ENCODE measurements at regions not wholly inside any gene's neighbourhood (a gene's known extent, or its start where the extent isn't known, plus 50 kb on each side); places are given as distances from the start of the nearest gene placed in this dataset.
"Not testable (repeated sequence)": the region's sequence is repeated elsewhere in the genome, so short reads cannot be mapped to it uniquely, and the experiment has no call there.

DNA sequence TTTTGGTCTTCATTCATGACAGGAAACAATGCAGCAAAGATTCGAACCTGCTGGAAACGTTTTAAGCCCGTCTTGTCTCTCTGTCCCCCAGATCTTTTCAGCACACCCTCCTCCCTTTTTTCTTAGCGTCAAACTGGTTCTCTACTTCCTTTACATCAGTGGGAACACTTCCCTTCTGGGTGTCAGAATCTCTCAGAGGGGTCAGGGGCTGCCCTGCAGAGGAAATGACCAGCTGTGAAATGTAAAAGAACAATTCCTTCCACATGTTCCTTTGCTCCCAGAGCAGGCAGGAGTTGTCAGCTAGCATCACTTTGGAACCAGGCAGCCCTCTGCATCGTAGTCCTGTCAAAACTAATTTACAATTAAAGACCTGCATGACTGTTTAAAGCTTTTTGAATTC lies 619.0 kb downstream of the TFAP2A start:
- DNase-seq, result no peak

DNA sequence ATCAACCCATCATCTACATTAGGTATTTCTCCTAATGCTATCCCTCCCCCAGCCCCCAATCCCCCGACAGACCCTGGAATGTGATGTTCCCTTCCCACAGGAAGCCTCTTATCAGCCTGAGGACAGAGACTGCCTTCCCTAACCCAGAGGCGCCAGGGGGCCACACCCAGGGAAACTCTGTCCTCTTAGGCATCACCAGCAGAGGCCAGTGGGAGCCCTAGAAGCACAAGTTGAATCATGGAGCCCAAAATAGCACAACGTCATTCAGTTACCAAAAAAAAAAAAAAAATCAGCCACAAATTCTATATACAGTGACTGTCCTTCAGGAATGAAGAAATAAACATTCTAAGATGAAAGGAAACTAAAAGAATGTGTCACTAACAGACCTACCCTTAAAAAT lies 625.7 kb downstream of the TFAP2A start:
- no peak for DNase-seq

DNA sequence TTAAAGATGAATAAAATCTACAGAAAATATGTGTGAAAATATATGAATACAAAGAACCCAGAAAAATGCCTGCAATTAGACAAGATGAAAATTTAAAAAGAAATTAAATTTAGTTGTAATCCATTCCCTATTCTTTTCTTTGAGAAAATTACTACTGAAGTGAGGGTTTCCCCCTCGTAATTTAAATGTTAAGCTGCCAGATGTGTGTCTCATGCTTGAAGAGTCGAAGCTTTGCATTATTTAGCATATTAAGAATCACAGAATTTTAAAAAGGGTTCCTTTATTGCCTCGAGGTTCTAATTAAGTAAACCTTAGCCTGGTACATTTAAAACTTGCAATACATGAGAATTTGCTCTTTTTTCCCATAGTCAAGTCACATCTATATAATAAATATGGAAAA lies 630.1 kb downstream of the TFAP2A start:
- no peak for DNase-seq

DNA sequence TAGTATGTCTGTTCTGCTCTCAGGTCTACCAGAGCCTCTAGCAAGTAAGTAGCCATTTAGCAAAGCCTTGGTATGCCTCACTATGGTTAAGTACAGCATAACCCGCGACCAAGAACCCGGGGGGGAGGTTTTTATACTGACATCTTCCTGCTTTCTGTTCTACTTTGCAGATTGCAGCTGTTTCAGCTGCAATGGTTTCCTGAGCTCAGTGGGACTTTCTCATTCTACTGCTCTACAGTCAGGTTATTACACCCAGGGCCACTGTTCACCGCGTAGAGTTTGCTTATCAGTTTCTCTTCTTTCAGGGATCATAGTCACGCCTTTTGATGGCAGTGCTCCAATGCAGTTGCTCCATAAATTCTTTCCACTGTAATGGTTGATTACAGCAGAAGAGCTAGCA lies 631.3 kb downstream of the TFAP2A start:
- no peak for DNase-seq

DNA sequence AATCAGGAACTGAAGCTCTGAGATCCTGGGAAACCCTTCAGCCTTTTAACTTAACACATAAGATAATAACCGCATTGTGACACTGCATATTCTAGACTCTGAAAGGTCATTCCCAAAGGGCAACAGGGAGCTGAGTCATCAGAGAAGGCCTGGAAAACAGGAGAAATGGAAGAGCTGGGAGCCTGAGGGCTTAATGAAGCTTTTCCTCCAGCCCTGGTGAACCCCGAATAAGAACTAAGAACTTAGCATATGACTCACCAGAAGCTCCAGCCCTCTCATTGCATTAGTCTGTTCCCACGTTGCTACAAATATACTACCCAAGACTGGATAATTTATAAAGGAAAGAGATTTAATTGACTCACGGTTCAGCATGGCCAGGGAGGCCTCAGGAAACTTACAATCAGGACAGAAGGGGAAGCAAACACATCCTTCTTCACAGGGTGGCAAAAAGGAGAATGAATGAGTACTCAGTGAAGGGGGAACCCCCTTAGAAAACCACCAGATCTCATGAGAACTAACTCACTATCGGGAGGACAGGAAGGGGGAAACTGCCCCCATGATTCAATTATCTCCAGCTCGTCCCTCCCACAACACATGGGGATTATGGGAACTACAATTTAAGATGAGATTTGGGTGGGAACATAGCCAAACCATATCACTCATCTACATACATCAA lies 648.5 kb downstream of the TFAP2A start:
- peak; percentile 46 for DNase-seq

DNA sequence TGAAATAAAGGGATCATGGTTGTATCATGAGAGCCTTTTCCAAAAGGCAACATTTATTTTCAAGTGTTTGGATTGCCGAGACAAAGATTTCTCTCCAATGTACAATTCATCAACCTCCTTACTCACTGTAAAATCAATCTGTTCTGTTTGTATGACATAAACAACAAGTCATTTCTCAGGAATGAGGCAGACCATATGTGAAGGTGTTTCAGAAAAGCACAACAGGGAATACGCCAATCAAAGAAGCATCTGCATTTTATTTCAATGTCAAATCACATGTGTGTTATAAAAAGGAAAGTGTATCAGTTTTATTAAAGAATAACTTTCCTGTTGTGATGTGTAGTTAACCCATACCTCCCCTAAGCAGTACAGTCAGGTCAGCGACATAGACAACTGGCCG lies 653.7 kb downstream of the TFAP2A start:
- no peak for DNase-seq

DNA sequence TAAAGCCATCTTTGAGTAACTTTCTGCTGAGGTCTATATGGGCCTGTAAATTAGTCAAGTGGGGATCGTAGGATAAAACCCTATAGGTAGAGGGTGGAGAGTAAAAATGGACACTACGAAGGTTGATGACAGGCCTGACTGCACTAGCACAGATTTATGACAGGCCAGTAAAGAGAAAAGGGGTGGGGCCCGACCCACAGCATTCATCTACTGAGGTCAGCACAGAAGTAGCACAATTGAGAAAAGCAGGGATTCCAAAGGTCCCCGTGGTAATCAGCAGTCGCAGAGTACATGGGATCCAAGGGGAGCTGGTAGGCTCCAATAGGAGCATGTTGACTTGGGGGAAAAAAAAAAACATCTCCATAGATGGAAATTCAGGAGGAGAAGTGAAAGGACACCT lies 660.4 kb downstream of the TFAP2A start:
- DNase-seq, result no peak

DNA sequence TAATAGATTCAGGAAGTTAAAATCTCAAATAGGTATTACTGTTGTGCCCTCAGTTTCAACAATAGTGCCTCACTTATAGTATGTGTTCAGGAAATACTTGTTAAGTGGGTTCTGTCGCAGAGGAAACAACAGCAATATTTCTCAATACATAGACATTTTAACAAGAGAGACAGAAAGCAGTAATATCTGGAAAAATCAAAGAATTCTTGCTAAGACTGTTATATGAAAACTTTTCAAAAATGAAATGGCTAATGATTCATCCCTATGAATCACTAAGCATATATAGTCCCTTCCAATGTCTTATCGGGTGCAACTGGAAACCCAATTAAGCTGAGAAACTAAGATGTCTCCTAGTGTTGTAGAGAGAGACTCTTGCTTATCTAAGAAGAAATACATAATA lies 668.9 kb downstream of the TFAP2A start:
- DNase-seq, result no peak

DNA sequence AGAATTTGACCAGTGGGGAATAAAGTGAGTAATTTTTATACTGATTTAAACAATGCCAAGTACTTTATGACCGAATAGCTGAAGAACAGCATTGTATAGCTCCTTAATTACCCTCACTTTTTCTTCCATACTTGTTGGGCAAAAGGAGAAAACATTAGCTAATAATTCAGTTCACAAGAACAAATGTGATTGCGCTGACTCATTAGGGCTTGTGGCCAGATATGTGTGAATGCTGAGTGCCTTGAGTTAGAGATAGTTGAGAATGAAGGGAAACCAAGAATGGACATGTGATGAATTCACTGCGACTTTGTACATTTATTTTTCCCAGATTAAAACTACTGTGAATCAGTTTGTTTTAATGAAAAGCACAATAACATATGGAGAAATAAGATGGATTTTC lies 669.4 kb downstream of the TFAP2A start:
- no peak for DNase-seq

DNA sequence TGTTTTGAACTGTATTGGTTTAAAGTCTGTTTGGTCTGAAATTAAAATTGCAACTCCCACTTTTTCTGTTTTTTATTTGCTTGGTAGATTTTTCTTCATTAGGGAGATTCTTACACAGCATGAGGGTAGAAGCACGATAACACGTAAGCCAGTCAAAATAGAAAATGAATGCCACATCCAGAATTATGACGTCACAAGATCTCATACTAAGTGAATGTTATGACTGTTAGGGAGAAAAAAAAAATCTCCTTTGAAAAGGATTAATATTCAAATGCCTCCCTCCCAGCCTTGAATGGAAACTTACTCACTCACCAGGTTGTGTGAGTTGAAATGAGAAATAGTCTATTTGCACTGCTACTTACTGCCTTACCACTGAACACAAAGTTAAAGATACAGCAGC lies 670.8 kb downstream of the TFAP2A start:
- DNase-seq, result no peak

DNA sequence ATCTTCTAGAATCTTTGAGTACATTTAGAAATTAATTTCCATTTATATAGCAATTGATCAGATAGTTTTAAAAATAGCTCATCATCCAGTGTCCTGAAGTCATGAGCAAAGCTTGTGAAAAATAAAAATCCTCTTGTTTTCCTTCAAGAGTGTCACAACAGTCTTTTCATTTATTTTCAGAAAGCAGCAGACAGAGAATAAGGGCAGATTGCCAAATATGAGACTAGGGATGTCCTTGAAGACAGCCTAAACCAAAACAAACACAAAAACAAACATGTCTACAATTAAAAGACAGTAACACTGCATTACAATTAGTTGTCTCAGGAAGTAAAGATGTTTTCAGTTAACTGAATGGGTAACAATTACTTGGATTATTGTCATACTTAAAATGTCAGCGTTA lies 682.8 kb downstream of the TFAP2A start:
- no peak for DNase-seq

DNA sequence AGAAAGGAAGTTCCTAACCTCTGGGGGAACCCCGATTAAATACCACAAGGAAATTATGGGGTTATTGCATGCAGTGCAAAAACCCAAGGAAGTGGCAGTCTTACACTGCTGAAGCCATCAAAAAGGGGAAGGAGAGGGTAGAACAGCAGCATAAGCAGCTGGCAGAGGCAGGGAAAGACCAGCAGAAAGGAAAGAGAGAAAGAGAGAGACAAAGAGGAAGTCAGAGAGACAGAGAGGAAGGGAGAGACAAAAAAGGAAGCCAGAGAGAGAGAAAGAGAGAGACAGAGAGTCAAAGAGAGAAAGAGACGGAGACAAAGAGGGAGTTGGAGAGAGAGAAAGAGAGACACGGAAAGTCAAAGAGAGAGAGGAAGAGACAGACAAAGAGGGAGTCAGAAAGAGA lies 689.1 kb downstream of the TFAP2A start:
- not testable (repeated sequence) for DNase-seq

DNA sequence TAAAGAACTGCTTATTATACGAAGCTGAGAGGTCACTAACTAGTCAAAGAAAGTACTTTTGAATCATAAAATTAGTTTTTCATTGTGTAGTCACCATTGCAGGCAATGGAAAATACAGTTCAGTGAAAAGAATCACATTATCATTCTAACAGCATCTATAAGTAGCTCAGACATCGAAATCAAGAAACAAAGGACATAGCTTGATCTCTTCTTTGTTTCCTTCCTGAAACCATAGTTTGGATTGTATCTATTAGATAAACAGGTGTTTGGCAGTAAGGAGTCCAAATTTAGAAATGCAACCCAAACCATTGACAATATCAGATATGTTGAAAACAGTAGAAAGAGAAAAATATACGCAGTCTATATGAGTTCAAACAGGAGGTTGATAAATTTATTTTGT lies 697.3 kb downstream of the TFAP2A start:
- no peak for DNase-seq

DNA sequence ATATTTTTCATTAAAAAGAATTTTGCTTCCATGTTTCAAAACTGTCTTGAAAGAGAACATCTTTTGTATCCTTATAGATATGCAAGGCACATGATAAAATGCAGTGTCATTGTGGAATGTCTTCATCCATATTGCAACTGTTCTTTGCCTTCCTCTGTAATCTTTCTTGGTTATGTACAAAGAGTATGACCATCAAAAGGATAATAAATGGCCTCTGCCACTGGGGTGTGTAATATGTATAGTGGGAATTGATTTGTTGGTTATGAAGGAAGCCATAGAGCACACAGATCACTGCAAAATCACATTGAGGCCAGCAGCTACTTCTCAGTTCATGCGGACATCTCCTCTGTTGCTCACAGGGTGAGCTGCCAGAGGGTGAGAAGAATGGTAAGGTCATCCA lies 703.5 kb downstream of the TFAP2A start:
- no peak for DNase-seq

DNA sequence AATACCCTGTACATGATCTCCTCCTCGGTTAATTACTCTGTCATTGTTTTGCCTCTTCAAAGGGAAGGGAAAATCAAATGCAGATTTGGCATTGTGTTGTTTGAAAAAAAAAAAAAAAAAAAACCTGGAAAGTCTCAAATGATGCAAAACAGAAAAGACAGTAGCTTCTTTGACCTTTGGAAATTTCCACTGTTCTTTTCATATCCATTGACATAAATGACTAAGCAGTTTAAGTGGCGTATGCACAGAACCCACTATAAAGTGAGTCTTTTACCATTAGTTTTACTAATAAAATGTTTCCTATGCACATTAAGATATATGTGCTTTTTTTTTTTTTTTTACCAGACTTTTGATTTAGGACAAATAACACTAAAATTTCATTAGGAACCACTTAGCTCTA lies 704.3 kb downstream of the TFAP2A start:
- no peak for DNase-seq

DNA sequence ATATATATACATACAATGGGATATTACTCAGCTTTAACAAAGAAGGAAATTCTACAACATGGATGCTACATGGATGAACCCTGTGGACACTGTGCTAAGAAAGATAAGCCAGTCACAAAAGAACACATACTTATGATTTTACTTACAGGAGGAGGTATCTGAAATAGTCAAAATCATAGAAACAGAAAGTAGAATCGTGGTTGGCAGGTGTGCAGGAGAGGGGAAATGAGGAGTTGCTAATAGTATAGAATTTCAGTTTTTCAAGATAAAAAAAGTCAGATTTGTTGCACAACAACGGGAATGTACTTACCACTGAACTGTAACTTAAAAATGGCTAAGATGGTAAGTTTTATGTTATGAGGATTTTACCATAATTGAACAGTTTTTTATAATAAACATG lies 706.3 kb downstream of the TFAP2A start:
- no peak for DNase-seq

DNA sequence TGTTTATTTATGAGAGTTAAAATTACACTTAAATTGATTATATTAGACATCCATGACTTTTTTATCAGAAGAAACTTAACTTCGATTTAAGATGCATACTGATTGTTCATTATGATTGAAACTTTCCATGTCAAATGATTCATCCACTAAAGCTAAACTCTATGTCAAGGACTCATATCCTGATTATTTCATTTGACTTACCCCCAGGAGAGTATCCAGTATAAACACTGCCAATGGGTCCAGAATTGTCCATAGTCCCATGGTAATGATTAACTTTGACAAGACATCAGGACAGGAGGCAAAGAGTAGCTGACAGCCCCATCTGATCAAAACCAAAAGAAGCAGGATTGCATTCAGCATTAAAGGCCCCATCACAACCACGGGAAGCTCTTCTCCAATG lies 709.9 kb downstream of the TFAP2A start:
- DNase-seq, result no peak

DNA sequence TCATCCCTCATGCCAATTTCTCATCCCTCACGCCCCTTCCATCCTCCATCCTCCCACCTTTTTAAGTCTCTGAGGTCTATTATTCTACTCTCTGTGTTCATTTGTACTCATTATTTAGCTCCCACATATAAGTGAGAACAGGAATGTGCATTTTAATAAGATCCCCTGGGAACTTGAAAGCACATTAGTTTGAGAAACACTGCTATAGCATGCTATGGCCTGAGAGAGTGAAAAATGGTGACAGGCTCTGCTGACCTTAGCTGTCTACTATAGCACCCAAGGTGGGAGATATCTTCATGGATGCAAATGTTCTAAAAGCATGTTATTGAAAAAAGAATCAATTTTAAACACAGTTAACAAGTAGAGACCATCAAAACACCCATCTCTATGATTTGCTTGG lies 712.0 kb downstream of the TFAP2A start:
- DNase-seq, result no peak

DNA sequence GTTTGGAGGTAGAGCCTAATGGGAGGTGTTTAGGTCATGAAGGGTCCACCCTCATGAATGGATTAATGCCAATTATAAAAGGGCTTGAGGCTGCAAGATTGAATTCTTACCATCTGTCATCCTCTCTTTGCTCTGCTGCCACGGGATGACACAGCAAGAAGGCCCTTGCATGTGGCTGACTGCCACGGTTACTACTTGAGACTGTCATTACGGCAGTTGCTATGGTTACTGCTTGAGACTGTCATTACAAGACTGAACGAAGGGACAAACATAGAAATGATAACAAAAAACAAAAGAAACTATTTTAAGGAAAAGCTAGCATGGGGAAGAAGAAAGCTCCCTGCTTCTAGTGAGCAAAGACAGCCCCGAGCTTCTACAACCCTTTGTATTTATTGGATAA lies 715.0 kb downstream of the TFAP2A start:
- DNase-seq, result no peak

DNA sequence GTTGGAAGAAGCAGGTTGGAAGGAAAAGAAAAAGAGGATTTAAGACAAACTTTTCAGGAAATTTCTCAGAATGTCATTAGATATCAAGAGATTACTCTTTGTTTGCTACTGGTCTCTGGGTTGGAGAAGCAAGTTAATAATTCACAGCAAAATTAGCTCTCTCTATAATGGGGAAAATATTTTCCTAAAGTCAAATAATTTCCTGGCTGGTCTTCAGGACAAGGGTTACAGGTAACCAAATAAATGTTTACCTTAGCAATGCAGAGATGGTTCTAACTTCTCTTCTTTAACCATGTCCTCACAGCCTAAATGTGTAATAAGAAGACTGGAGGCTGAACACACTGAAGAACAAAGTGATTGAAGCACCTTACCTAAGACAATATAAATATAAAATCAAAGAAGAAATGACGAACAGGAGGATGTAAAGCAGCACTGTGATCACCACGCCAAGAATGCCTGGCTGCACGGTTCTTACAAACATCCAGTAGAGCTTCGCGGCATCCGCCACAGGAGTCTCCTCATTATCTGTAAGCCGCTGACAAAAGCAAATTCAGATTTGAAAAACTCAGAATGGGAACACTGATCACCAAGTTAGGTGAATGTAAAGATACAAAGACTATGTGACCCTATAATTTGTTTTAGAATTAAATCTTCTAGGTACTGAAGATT lies 717.5 kb downstream of the TFAP2A start:
- DNase-seq, result no peak

DNA sequence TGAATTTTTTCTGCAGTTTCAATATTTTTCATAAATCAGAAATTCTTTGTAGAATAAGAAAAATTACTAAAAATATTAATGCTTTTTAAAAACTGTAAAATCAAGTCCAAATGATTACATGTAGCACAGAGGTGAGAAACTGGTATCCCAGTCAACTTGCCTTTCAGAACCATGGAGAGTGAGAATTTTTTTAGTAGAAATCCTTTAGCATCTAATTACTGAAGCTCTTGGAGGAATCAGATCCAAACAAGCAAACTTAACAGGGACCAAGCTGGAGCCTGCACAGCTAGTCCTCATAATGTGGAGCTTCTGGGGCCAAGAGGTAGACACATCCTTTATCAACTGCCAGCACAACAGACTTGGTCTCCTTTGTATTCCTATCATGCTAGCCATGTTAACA lies 724.5 kb downstream of the TFAP2A start:
- DNase-seq, result no peak

DNA sequence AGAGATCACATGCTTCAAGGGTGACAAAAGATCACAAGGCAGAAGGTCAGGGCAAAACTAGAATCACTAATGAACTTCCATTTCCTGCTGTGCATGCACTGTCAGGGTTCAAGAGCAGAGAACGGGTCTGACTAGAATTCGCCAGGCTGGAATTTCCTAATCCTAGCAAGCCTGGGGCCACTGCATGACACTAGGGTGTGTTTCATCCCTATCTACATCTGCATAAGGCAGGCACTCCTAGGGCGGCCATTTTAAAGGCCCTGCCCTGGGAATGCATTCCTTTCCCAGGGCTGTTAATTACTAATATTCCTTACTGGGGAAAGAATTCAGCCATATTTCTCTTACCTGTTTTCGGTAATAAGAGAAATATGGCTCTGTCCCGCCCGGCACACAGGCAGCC lies 734.1 kb downstream of the TFAP2A start:
- not testable (repeated sequence) for DNase-seq

DNA sequence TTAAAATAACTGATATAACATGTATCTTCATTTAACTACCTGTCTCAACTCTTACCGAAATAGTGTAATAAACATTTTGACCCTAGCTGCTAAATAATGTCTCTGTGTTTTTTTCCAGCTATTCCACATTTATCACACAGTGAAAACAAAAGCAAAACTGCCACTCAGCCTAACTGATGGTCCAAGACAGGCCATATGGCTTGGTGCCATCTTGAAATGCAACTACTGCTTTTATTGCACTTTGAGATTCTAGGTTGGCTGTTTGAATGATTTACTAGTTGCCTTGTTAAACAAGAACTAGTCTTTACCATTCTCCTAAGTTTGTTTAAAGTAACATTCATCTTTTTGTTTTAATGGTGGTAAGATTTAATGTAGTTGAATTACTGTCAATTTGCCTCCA lies 739.8 kb downstream of the TFAP2A start:
- no peak for DNase-seq

DNA sequence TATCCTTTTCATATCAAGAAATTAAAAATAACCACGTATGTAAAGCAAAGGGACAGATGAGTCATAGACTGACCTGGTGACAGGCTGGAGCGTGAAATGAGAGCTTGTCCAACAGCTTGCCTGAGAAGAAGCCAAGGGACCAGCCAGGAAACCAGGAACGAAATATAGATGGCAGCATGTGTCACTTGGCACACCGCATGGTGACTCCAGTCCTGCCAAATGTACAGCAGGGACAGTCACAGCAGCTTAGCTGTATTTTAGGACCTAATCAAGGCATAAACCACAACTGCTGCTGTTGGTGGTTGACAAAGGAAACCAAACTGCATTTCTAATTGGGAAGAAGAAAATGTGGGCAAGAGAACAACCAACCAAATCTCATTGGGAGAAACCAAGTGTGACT lies 755.0 kb downstream of the TFAP2A start:
- no peak for DNase-seq

DNA sequence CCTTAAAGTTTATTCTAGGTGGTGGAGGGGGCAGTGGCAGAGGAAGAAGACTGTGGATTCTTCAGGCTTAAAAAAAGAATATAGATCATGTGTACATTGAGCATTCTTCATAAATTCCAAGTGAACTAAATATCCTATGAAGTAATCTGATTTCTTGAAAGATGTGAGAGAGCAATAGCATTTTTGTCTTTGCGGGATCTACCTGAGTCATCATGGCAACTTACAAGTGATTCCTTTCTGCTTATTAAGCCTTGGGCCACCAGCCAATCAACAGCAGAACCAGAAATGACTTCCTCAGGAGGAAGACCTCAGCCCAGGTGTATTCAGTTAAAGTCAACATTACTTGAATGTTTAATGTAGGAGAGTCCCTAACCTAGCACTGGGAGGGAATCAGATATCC lies 756.9 kb downstream of the TFAP2A start:
- DNase-seq, result peak; percentile 32
